GM18907 (cell line): ENCODE measurements at regions not wholly inside any gene's neighbourhood (a gene's known extent, or its start where the extent isn't known, plus 50 kb on each side); places are given as distances from the start of the nearest gene placed in this dataset.

Source experiments
- ATAC-seq: cut with Tn5 transposase; IDR thresholded peaks from one replicate; pipeline ENCODE4 v1.9.1; 2021; ENCODE audit warnings: mild to moderate bottlenecking, moderate library complexity; ENCODE audit not compliant: unreplicated experiment

DNA sequence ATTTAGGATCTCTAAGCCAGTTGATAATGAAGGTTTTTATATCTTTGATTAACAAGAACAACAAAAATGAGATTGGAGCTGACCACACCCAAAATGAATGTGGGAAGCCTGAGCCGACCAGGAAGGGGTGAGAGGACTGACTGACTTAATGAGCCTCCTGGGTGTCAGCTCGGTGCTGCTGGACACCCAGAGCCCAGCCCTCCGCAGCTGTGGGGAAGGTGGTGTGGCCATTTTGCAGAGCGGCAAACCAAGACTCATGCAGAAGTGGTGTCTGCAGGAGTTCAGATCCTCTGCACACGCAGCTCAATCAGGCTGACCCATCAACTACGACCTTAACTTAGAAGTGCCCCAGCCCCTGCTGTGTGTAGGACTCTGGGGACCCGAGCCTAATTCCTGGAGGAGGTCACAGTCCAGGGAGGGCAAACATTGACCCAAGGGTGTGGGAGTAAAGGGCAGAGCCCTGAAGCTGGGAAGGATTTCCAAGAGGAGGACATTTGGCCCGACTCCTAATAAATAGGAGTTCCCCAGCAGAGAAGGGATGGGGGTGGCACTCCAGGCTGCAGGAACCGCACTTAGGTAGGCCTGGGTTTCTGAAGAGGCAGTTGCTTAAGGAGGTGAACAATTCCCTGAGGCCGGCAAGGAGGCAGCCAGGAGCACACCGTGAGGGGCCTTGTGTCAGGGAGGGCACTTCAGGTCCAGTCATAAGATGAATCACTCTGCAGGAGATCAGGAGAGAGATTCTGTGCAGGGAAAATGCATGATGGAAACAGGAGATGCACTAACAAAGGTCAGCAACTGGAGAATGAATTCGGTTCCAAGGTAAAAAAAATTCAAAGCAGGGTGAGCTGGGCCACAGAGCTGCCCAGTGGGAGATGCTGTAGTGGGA, 197.1 kb upstream of the TPM1 start:
- ATAC-seq: no peak

DNA sequence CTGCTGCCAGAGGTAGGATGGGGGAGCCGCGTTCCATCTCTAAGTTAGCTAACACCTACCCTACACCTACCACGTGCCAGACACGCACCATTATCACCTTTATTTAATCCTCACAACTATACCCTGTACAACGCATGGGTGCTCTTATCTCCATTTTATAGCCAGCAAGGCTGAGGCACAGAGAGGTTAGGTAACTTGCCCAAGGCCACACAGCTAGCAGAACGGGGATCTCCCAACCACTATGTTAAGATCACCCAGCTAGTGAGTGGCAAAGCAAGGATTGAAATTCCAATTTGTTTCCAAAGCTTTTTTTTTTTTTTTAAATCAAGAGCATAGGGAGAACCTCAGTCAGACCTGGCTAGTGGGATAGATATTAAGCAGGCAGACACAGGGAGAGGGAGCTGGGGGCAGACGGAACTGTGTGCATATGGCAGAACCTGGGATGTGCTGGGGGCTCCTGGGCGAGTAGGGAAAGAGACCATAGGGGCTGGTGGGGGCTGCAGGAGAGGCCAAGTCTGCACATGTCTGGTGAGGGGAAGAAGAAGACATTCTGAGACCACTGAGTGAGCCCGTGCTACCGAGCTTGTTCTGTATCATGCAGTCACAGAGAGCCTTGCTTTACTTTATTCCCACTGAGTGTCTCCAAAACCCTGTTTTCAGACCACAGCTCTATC, 196.3 kb upstream of the TPM1 start:
- no peak for ATAC-seq

GRCh38 chr15:62846805-62847495, 195.6 kb upstream of the TPM1 start:
- no peak for ATAC-seq

DNA sequence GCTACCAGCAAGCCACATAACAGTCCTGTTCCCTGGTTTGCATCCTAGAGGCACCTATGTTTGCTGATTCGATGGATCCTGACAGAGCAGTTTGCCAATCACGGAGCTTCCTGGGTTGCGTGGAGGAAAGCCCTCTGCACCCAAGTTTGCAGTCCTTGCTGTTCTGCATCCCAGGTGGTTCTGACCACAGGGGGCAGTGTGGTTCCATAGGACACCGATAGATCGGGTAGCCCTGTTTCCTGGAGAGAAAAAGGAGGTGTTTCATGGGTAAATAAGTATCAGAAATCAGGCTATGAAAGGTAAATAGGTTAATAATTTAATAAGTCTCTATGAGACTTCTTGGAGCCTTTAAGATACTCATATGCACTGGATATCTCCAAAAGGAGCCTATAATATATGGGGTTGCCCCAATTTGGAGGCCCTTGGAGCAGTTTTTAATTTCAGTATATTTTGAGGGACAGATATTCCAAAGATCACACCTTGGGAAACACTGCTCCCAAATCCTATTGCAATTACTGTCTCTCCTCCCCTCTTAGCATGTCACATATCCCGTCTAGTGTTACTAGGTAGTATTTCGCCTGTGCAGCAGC, 194.6 kb upstream of the TPM1 start:
- no peak for ATAC-seq

DNA sequence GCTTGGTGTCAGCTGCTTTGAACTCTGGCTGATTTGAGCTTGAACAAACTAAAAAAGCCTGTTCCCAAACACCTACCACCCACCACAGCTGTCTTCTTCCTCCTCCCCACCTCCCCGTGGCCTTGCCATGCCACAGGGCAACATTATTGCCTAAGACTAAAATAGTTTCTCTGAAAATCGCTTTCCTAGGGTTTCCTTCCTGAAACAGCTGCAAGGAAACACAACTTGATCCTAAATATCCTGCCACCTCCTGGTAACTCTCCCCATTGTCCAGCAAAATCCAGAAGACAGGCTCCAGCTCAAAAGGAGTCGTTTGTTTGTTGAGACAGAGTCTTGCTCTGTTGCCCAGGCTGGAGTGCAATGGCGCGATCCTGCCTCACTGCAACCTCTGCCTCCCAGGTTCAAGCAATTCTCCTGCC, 193.9 kb upstream of the TPM1 start:
- no peak for ATAC-seq

DNA sequence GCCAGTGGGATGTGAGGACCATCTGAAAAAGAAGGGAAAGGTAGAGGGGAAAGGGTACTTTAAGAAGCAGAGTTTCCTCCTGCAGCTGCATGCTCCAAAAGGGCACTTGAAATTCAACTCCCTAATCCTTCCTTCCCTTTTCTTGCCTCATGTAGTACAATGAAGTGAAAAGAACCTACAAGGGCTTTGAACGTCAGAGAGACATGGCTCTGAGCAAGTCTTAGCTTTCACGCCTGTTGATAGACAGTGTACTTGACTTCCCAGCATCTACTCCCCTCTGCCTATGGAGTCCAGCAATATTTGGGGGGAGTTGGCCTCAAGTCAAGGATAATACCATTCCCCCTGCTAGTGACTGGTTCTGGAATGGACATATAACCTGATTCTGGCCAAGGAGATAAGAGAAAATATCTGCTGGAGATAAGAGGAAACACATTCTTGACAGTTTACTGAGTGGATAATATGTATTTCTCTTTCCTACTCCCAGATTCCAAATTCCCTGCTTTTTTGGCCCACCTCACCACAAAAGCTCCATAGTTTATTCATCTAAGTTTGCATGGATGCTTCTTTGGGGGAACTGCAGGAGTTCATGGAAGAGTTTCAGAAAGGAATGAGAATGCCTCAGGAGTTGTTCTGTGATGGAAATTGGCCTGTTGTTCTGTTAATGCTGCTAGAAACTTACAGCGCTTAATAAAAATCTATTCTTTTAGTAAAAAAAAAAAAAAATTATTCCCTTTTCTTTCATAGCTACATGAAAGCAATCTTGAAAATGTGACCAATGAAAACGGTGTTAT, 193.0 kb upstream of the TPM1 start:
- no peak for ATAC-seq

GRCh38 chr15:62850318-62850717, 192.2 kb upstream of the TPM1 start:
- ATAC-seq: no peak

- ATAC-seq: no peak
Observed at GRCh38 chr15:62850791-62851291, 191.7 kb upstream of the TPM1 start.

- ATAC-seq: no peak
Observed at GRCh38 chr15:62853114-62853840, 189.3 kb upstream of the TPM1 start.

GRCh38 chr15:62853841-62854225, 188.7 kb upstream of the TPM1 start:
- ATAC-seq: no peak

DNA sequence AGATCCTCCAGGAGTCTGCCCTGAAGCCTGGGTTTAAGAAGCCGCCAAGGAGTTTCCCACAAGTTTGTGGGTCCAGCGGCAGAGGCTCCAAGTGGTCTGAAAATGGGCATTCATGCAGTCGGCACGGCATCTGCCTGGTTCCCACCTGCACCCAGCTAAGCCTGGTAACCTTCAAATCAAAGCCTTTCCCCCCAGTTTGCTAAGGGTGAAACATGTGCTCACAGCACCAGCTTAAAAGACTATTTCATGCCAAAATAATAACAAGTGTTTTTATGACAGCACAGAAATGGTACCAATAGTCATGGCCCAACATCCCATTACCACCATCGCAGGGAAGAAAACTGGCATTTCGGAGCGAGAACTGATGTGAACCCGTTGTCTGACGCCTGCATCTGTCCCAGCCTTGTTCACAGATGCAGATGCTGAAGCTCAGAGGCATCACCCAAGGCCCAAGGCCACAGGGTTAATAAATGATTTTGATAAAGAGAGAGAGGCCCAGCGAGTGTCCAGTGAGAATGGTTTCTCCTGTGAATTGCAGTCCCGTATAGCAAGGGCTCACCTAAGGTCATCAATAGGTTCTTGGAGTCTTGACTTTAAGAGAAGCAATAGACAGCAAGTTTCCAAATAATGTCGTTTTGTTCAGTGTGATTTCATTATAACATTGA, 188.0 kb upstream of the TPM1 start:
- no peak for ATAC-seq

DNA sequence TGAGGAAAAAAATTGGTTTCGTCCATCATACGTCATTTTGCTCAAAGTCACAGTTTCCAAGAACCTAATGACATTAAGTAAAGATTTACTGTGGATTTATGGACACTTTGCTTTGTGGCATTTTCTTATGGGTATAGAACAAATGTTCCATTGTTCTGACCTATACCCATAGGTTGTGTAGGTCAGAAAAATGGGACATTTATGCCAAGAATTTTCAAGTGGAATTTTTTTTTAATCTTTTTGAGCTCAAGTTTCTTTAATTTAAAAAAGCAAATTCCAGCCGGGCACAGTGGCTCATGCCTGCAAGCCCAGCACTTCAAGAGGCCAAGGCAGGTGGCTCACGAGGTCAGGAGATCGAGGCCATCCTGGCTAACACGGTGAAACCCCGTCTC, 187.5 kb upstream of the TPM1 start:
- no peak for ATAC-seq

- ATAC-seq: no peak
Observed at GRCh38 chr15:62856466-62857246, 185.9 kb upstream of the TPM1 start.

- ATAC-seq: no peak
Observed at GRCh38 chr15:62857411-62857853, 185.1 kb upstream of the TPM1 start.

DNA sequence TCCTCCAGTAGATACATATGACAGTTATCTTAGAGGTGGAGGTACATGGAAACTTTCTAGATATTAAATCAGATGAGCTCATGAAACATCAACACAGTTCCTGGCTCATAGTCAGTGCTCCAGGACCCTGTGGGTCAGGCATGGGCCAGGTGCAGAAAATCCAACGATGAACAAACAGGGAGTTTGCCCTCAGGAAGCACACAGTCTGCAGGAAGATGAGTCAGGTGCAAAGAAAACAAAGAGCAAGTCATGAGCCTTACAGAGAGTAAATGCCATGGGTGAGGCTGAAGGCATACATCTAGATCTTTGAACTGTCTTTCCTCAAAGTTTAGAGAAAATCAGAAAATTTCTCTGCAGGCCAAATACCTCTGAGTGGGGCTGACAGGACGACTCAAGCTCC, 184.2 kb upstream of the TPM1 start:
- ATAC-seq: no peak

DNA sequence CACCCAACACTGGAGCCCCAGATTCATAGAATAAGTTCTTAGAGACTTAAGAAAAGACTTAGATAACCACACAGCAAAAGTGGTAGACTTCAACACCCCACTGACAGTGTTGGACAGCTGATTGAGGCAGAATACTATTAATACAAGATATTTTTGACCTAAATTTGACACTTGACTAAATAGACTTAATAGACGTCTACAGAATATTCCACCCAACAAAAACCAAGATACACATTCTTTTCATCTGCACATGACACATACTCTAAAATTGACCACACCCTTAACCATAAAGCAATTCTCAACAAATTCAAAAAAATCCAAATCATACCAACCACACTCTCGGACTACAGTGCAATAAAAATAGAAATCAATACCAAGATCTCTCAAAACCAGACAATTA, 179.8 kb upstream of the TPM1 start:
- ATAC-seq: no peak

GRCh38 chr15:62866366-62866765, 176.2 kb upstream of the TPM1 start:
- no peak for ATAC-seq

GRCh38 chr15:62867844-62868243, 174.7 kb upstream of the TPM1 start:
- no peak for ATAC-seq
